GM19035 (cell line): ENCODE measurements at regions not wholly inside any gene's neighbourhood (a gene's known extent, or its start where the extent isn't known, plus 50 kb on each side); places are given as distances from the start of the nearest gene placed in this dataset.

Source experiments
- ATAC-seq: cut with Tn5 transposase; IDR thresholded peaks from one replicate; pipeline ENCODE4 v1.9.1; 2021; ENCODE audit not compliant: unreplicated experiment

DNA sequence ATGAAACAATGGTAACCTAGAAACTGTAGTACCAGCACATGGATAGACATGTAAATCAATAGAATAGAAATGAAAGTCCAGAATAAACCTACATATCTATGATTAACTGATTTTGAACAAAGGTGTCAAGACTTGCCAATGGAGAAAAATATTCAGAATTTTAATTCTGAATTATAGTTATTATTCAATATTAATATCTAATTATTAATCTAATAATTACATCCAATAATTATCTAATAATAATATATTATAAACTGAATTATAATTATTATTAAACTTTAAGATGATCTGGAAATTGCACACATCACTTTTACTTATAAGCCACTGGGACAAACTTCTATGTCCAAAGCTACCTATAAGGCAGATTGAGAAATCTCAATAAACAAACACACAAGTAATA lies 1365.2 kb upstream of the ADGRL3 start:
- no peak for ATAC-seq

DNA sequence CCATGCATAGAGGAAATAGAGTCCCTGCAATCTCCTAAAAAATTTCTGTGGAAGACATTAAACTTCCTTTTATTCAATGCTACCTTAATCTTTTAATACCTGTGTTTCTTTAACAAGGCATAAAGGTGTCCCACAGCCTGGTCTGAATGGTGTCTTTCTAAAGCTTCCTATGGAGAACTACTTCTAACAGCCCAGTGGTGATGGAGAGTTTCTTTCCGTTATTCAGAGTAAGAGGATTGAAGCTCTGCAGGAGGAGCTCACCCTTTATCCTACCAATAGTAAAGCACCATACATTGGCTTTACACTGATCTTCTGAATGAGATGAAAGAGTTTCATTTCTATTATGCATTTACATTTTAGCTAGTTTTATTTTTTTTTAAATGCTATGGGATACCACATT lies 1362.4 kb upstream of the ADGRL3 start:
- ATAC-seq, result no peak

DNA sequence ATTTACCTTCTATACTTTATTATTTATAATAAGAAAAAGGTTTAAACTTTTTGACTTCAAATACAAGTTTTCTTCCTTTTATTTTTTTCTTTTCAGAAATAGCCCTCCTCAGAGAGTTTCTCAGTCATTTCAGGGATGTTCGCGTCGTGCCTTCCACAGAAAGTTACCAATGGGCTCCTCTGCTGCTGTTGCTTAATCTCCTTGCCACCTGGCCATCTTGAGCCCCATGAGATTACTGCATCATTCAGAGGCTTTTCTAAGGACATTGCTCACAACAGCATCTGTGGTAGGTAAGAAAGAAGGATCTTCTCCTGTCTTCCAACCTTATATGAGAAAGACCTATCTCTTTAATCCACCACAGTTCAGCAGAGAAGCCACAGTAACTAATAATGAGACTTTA lies 1361.9 kb upstream of the ADGRL3 start:
- ATAC-seq, result no peak

DNA sequence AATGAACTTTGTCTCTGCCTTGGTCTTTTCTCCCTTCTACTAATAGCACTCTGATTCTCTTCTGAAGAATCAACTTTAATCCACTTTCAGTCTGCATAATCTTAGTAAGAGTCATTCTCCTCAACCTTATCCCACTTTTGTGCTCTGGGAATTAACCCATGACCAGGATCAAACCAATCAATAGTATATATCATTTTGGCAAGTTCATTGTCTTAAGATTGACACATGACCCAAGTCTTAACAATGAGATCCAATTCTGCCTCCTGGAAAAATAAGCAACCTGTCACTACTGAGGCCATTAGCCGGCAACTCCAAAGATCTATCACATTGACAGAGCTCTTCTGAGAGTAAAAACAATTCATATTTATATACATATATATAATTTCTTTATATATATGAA lies 1358.4 kb upstream of the ADGRL3 start:
- ATAC-seq, result no peak

DNA sequence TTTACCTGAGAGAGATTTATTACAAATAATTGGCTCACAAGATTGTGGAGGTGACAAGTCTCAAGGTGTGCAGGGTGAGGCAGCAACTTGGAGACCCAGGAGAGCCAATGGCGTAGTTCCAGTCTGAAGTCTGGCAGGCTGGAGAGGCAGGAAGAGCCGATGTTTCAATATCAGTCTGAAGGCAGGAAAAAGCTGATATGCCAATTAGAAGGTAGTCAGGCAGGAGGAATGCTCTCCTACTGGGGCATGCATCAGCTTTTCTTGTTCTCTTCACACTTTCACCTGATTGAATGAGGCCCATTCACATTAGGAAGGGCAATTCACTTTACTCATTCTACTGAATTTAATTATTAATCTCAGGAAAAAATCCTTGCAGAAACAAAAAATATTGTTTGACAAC lies 1351.7 kb upstream of the ADGRL3 start:
- no peak for ATAC-seq

DNA sequence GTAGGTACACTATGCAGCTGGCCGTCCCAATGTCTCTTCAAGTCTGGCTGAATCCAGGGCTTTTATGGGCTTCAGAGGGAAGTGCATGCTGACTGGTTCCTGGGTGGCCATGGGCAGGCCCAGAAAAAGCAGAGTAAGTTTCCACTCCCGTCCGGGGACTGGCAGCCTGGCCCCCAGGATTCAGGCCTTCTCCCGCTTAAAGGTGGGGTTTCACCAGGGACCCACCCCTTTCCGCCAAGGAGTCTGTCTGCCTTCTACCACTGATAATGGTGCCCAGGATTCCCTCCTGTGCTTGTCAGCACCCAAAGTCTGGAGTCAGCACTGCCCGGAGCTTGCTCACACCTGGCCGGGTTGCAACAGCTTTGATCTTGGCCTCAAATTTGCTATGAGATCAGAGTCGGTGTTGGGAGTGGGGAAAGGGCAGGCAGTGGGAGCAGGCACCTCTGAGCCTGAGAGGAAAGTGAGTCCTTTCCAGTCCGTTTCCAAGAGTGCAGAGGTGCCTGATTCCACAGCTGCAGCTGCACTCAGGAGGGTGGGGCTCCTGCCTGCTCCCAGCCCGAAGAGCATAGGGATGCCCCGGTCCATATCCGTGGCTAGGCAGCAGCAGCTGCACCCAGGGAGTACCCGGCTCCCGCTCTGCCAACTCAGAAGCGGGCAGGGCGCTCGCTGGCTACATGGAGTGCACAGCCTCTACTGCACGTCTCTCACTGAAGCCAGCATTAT lies 1344.3 kb upstream of the ADGRL3 start:
- no peak for ATAC-seq

DNA sequence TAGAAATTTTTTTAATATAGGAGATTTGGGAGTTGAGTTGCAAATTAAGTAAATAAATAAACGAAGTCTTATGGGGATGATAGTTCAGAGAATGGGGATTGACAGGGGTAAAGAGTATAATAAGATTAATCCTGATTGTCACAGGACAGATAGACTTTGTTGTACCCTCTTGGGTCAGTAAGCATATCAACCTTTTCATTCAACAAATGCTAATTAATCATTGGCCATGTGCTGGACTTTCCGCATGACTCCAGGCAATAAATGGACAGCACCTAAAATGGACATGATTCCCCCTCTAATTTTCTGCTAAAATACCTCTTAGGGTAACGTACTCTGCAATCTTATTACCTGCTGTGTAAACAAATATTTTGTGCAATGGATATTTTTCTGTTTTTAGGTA lies 1331.1 kb upstream of the ADGRL3 start:
- ATAC-seq, result no peak

DNA sequence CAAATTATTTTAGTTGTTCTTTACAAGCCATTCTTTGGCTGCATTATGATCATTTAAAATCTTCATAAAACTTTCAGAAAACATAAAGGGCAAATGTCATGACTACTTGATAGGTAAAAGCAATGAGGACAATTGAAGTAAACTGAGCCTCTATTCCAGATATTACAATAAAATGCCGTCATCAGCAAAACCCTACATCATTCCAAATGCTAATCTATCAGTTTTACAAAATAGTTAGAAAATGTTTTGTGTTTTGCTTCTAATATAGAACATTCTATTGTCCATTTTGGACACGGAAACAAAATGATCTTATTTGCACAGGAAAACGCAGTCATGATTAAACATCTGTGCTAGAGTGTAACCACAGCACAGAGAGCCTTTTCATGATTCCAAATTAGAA lies 1330.6 kb upstream of the ADGRL3 start:
- ATAC-seq, result no peak

DNA sequence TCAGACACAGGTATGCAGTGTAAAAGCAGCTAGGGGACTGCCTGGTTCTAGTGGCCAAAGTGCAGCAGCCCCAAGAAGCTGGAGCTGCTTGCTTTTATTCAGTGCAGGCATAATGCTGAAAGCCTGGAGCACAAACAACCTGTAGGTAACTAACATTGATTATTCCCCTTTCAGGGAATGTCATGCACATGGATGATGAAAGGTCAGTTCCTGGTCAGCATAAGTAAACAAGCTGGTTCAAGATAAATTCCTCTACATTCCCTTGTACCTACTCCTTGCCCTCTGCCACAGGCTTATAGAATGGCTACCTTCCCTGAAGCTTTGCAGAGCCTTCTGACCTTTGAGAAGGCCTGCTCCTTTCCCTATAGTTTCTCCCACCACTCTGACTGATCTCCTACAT lies 1318.5 kb upstream of the ADGRL3 start:
- no peak for ATAC-seq

DNA sequence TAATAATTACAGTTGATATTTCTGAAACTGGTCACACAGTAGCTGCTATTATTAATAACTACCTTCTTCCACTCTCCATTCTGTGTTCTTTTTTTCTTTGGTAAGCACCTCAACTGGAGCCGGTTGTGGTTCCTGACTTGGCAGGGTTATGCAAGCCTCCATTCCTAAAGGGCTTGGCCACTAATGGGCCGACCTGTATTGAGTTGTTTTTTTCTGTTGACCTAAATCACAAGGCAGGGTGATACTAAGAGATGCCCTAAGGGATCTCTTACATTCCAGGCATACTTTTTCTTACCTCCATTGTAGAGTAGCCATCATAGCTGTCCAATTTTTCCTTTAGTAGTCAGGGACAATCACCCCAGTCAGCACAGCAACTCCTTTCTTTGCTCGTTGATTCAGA lies 1295.8 kb upstream of the ADGRL3 start:
- ATAC-seq, result no peak

DNA sequence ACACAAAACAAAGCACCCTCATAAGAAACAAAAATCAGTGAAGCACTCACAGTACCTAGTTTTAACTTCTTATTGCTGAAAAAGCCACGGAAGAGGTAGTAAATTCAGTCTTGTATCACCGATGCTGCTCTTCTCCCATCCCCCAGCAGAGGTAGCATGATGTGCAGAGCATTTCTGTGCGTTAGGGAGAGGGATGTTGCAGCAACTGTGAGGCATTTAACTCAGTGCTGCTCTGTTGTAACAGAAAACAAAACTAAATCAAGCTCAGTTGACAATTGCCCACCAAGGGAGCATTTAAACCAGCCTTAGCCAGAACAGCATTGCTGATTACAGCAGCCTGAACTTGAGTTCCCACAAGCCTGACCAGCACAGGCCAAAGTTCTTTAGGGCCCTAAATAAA lies 1279.7 kb upstream of the ADGRL3 start:
- ATAC-seq, result no peak

DNA sequence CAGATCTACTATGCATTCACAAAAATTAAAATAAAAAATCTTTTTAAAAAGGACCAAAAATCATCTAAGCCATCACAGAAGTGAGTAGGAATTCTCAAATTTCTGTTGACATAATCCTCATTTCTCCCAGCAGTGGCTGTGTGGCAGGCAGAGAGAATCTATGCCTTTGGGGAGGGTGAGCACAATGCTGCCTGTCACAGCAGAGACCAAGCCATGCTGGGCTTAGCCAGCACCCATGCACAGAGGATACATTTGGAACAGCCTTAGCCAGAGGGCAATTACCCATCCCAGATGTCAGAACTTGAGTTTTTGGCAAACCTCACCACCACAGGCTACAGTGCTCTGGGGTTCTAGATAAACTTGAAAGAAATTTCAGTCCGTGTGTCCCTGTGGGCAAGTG lies 1274.8 kb upstream of the ADGRL3 start:
- no peak for ATAC-seq

DNA sequence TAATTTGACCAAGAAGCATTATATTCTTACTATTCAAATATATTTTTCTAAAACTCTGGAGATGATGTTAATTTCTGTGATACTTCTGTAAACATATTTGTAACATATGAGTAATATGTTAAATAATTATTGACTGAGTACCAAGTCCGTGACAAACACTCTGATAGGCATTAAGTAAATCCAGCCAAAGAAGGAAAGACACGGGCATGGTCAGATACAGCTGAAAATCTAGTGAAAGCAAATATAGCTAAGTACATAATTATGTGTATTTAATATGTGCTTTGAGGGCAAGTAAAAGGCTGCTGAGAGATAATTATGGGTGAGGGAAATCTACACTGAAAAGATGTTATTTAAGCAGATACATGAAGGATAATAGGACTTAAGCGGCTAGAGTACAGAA lies 1263.6 kb upstream of the ADGRL3 start:
- ATAC-seq, result no peak

DNA sequence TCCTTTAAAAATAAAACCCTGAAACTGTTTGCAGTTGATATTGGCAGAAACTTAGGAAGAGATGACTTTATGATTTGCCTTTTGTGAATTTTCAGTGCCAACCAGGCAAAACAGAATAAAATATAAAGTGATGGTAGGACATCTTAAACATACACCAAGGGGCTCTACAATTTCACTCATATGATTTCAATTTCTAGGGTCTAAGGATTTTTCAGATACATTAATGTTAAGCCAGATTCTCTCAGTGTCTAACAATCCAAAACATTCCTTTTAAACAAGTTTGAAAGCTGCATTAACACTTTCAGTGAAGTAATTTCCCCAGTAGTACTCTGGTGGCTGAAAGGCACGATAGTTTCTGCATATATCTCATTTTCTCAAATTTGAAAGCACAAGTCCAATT lies 1262.0 kb upstream of the ADGRL3 start:
- no peak for ATAC-seq

DNA sequence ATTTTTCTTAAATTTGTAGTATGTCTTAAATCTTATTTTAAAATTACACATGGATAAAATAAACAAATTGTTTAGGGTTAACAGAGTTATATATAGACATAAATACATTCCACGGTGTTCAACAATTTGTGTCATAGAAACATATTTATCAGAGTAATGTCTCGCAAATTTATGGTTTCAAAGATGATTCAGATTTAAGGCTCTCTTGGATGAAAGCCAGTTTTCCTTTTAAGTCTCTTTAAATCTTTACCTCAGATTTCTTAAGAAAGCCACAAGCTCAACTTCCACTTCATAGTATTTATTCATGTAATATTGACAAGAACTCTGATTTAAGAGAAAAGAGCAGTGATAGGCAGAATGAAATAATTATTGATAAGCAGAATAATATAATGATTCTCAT lies 1254.8 kb upstream of the ADGRL3 start:
- no peak for ATAC-seq

DNA sequence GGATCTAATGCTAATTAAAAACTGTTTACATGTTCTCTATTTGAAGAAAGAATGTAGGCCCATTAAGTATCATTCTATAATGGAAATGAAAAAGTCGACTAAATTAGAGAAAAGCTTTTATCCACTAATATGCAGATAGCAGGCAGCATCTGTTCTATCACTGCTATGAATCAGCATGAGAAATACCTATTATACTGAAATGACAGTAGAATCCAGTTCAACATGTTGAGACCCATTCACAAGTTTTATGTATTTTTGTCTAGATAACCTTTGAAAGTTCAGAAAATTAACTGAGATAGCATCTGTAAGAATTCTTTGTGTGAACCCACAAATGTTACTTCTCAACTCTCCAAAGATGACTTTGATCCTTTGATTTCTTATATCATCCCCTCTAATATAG lies 1254.4 kb upstream of the ADGRL3 start:
- no peak for ATAC-seq

DNA sequence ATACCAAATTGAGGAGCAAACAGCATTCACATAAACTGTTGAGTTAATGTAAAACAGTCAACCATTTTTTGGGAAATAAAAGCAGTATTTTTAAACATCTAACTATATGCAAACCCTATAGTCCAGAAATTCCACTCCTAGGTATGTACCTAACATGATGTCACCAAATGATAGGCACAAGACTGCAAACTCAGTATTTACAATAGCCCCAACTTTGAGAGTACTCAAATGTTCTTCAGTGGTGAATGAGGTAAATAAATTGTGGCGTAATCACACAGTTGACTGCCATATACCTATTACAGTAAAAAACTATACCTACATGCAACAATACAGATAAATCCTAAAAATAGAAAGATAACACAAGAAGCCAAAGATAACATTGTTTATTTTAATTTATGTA lies 1243.8 kb upstream of the ADGRL3 start:
- no peak for ATAC-seq

DNA sequence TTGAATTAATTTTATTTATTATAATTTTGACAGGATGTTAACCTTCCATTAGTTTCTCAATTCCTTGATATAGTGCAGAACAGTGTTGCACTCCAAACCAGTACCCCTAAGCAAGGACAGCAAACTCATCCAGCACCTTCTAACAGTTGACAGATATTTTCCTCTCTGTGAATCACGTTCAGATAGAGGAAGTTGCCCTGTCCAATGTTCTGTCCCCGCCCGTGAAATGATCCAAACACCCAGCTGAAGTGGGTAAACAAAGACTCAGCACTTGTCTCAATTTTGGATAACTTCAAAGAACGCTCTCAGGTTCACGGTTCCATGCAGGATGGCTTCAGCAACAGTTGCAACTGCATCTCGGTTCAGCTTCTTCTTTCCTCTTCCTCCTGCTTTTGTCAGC lies 1240.0 kb upstream of the ADGRL3 start:
- ATAC-seq, result no peak

DNA sequence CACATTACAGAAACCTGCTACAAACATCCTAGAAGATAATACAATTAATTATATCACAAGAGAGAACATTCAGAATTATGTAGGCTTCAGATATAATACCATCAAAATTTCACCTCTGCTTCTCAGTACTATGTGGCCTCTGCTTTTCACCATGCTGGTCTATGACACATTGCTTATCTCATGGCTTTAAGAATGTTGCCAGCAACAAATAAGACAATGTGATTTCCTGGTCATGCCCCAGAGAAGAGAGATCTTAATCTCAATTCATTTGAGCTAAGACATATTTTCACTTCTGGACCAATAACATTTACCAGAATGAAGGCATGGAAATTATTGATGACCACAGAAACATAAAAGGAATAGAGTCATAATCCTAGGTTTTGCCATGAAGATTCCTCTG lies 1233.4 kb upstream of the ADGRL3 start:
- no peak for ATAC-seq

DNA sequence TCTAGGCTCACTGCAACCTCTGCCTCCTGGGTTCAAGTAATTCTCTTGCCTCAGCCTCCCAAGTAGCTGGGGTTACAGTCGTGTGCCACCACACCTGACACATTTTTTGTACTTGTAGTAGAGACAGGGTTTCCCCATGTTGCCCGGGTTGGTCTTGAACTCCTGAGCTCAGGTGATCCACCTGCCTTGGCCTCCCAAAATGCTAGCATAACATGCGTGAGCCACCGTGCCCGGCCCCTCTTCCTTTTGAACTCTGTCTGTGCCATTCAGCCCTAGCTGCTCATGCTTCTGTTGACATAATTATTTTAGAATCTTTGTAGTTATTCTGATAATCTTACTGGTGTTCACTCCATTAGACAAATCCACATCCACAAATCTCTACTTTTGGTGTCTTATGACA lies 1231.3 kb upstream of the ADGRL3 start:
- ATAC-seq, result no peak

DNA sequence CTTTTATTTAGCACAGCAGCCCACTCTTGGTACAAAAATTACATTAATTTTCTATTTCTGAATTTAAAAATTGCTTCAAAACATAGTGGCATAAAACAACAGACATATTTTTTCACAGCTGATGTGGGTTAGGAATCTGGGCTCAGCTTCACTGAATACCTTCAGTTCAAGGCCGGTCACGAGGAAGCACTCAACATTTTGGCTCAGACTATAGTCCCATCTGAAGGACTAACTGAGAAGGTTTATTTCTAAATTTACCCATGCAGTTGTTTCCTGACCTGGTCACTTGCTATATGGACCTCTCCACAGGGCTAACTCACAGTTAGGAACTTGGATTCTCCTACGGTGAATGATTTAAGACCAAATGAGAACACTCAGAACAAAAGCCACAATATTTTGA lies 1230.2 kb upstream of the ADGRL3 start:
- no peak for ATAC-seq

DNA sequence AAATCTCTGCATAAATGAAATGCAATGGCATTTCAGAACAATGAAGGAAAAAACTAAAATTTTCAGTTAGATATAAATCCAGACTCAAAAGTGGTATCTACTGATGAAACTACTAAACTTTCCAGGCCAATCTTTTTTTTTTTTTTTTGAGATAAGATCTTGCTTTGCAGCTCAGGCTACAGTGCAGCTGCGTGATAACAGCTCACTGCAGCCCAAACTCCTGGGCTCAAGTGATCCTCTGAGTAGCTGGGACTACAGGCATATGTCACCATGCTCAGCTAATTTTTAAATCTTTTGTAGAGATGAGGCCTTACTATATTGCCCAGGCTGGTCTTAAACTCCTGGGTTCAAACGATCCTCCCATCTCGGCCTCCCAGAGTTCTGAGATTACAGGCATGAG lies 1228.2 kb upstream of the ADGRL3 start:
- ATAC-seq, result no peak

DNA sequence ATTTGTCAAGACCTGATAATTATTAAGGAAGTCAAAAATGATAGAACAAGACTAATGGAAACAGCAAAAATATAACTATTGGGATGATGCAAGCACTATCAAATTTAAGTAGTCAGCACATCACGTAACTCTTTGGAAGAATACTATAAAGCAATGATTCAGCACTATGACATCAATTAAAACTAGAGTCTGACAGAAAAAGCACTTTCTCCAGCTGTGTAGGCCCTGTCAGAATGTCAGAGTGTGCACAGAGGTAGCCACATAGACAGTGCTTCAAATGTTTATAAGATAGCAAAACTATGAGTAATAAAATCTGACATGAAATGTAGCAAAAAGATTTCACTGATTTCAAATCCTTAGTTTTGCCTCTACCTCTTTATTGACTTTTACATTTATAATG lies 1226.6 kb upstream of the ADGRL3 start:
- ATAC-seq, result no peak

DNA sequence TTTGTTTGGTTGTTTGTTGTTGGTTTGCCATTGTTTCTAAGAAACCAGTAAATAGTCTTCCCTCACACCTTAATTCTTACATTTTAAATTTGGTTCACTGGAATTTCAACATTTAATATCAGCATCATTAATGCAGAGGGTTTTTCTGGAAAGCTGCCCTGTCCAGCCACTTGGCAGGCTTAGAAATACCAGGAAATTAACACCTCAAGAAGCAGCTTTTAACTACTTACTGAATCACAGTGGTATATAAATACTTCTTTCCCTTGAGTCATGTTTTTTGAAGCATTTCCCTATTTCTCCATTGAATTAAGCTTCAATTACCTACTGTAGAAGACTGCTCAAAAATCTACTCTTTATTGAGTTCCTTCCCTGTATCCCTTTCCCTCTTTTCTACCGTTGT lies 1221.1 kb upstream of the ADGRL3 start:
- no peak for ATAC-seq
